ENCODE measurements at regions not wholly inside any gene's neighbourhood (a gene's known extent, or its start where the extent isn't known, plus 50 kb on each side); places are given as distances from the start of the nearest gene placed in this dataset.

- no peaks in the 10 kb centered on the region for H3K79me2 ChIP-seq (ENCODE audit: control insufficient read depth, insufficient read depth, low read length)
- no peaks in the 10 kb centered on the region for H4K20me1 ChIP-seq (ENCODE audit: control insufficient read depth, insufficient read depth, low read length, poor library complexity, severe bottlenecking)
- no peak overlapping the region for H3K27ac ChIP-seq (ENCODE audit: low read length in 2 of 2)
- H3K4me3 ChIP-seq (ENCODE audit: control extremely low read depth in 1 of 5, extremely low read depth in 1 of 5, insufficient read depth in 1 of 5, low read depth in 2 of 5, low read length in 4 of 5) = no peak overlapping the region
- intact Hi-C loops (cut with micrococcal nuclease) = no loop called here
- H3K4me1 ChIP-seq (ENCODE audit: control insufficient read depth in 2 of 2, insufficient read depth in 2 of 2, low read length in 2 of 2) = no peaks in the 10 kb centered on the region
- WGBS (ENCODE audit: insufficient coverage) = no CpG with 5 or more reads among the region's 1 CpG
- Mint-ChIP-seq H3K9me3 (ENCODE audit: insufficient read depth) (no peaks in the 10 kb centered on the region), H3K27me3 (no peaks in the 10 kb centered on the region), H3K27ac (no peak overlapping the region), H3K4me3 (no peak overlapping the region), H3K4me1 (no peaks in the 10 kb centered on the region)
- peaks cover 0 to 3% (median 0%) of the 10 kb centered on the region in 3 donors for H3K9me3 ChIP-seq (ENCODE audit: control extremely low read depth in 1 of 3, control insufficient read depth in 2 of 3, insufficient read depth in 1 of 3, low read length in 2 of 3)
- DNase-seq = no peak
- H2AFZ ChIP-seq (ENCODE audit: insufficient read depth, low read depth, low read length, poor library complexity, severe bottlenecking) = no peak overlapping the region
- no peaks in the 10 kb centered on the region for H3K27me3 ChIP-seq (replicated peaks in 1 of 4; ENCODE audit: control extremely low read depth in 1 of 4, control insufficient read depth in 3 of 4, insufficient read depth in 4 of 4, low read length in 3 of 4)
- TF ChIP-seq CTCF (IDR thresholded peaks at IDR 0.05) = no peak
- TF ChIP-seq EZH2 (IDR thresholded peaks at IDR 0.05; ENCODE audit: borderline replicate concordance, insufficient read depth, low read depth, low read length, poor library complexity, severe bottlenecking) = no peak
- no peaks in the 10 kb centered on the region for H3K36me3 ChIP-seq (replicated peaks in 1 of 2; ENCODE audit: control extremely low read depth in 1 of 2, control insufficient read depth in 1 of 2, extremely low read depth in 1 of 2, insufficient read depth in 2 of 2, low read length in 1 of 2)
- no peak for ATAC-seq (ENCODE audit: low read depth)
- no peak overlapping the region for H3K9ac ChIP-seq (ENCODE audit: low read length)
- no peak overlapping the region for H3K4me2 ChIP-seq (replicated peaks; ENCODE audit: low read depth, low read length, poor library complexity, severe bottlenecking)
- CTCF ChIA-PET = no interaction called here
- POLR2A ChIA-PET = no interaction called here
These were observed 142.9 kb downstream of the ATPSCKMT start for GRCh38 chr5:10106806-10107205.

- Mint-ChIP-seq H3K9me3 (ENCODE audit: insufficient read depth) (no peaks in the 10 kb centered on the region), H3K4me3 (no peak overlapping the region), H3K27ac (no peak overlapping the region), H3K4me1 (no peaks in the 10 kb centered on the region), H3K27me3 (no peaks in the 10 kb centered on the region)
- Histone ChIP-seq H3K27ac (ENCODE audit: low read length in 2 of 2) (no peak overlapping the region), H3K9me3 (ENCODE audit: control extremely low read depth in 1 of 3, control insufficient read depth in 2 of 3, insufficient read depth in 1 of 3, low read length in 2 of 3) (peaks cover 0 to 3% (median 0%) of the 10 kb centered on the region in 3 donors), H3K4me1 (ENCODE audit: control insufficient read depth in 2 of 2, insufficient read depth in 2 of 2, low read length in 2 of 2) (no peaks in the 10 kb centered on the region), H4K20me1 (ENCODE audit: control insufficient read depth, insufficient read depth, low read length, poor library complexity, severe bottlenecking) (no peaks in the 10 kb centered on the region), H3K4me2 (replicated peaks; ENCODE audit: low read depth, low read length, poor library complexity, severe bottlenecking) (no peak overlapping the region), H3K27me3 (replicated peaks in 1 of 4; ENCODE audit: control extremely low read depth in 1 of 4, control insufficient read depth in 3 of 4, insufficient read depth in 4 of 4, low read length in 3 of 4) (no peaks in the 10 kb centered on the region), H3K36me3 (replicated peaks in 1 of 2; ENCODE audit: control extremely low read depth in 1 of 2, control insufficient read depth in 1 of 2, extremely low read depth in 1 of 2, insufficient read depth in 2 of 2, low read length in 1 of 2) (no peaks in the 10 kb centered on the region), H2AFZ (ENCODE audit: insufficient read depth, low read depth, low read length, poor library complexity, severe bottlenecking) (no peak overlapping the region), H3K4me3 (ENCODE audit: control extremely low read depth in 1 of 5, extremely low read depth in 1 of 5, insufficient read depth in 1 of 5, low read depth in 2 of 5, low read length in 4 of 5) (no peak overlapping the region), H3K9ac (ENCODE audit: low read length) (no peak overlapping the region), H3K79me2 (ENCODE audit: control insufficient read depth, insufficient read depth, low read length) (no peaks in the 10 kb centered on the region)
- no peak for DNase-seq
- CTCF ChIA-PET = no interaction called here
- TF ChIP-seq CTCF (IDR thresholded peaks at IDR 0.05) (no peak), EZH2 (IDR thresholded peaks at IDR 0.05; ENCODE audit: borderline replicate concordance, insufficient read depth, low read depth, low read length, poor library complexity, severe bottlenecking) (no peak)
- 100% methylated on average over 1 of the region's 2 CpGs for WGBS (ENCODE audit: insufficient coverage)
- ATAC-seq (ENCODE audit: low read depth) = no peak
- intact Hi-C loops (cut with micrococcal nuclease) = no loop called here
- POLR2A ChIA-PET = no interaction called here
These were observed 143.4 kb downstream of the ATPSCKMT start for GRCh38 chr5:10106285-10106684.

Measured in B cell (primary cell).